ENCODE measurements at regions not wholly inside any gene's neighbourhood (a gene's known extent, or its start where the extent isn't known, plus 50 kb on each side); places are given as distances from the start of the nearest gene placed in this dataset.

DNA sequence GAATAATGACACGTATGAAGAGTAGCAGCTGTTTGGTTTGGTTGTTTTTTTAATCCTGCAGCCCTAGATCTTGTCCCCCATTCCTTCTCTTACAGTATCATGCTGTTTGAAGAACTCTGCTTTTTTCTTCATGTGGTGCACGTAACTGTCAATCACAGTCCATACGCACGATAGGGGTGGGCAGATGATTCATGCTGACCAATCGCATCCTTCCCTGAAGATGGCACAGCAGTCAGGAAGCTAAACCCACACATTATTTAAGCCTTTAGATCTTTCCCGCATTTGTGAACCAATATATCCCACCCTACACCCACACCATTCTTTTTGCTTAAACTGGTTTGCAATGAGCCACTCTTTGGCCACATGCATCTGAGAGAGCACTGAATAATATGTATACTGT is 158.9 kb upstream of the PLEKHA5 start:
- TF ChIP-seq POLR2AphosphoS2 (conservative IDR thresholded peaks at IDR 0.05; ENCODE audit: low read length) (no peak), CBX2 (IDR thresholded peaks at IDR 0.05; ENCODE audit: borderline replicate concordance, low read depth) (no peak), KDM5A (IDR thresholded peaks at IDR 0.05) (no peak), CHD2 (IDR thresholded peaks at IDR 0.05; ENCODE audit: low read length, partially characterized antibody) (no peak), RFX5 (IDR thresholded peaks at IDR 0.05) (no peak), NPAS2 (CRISPR knock-in tag; IDR thresholded peaks at IDR 0.05; ENCODE audit: borderline replicate concordance) (no peak)
- TF ChIP-seq, protein P1, sequence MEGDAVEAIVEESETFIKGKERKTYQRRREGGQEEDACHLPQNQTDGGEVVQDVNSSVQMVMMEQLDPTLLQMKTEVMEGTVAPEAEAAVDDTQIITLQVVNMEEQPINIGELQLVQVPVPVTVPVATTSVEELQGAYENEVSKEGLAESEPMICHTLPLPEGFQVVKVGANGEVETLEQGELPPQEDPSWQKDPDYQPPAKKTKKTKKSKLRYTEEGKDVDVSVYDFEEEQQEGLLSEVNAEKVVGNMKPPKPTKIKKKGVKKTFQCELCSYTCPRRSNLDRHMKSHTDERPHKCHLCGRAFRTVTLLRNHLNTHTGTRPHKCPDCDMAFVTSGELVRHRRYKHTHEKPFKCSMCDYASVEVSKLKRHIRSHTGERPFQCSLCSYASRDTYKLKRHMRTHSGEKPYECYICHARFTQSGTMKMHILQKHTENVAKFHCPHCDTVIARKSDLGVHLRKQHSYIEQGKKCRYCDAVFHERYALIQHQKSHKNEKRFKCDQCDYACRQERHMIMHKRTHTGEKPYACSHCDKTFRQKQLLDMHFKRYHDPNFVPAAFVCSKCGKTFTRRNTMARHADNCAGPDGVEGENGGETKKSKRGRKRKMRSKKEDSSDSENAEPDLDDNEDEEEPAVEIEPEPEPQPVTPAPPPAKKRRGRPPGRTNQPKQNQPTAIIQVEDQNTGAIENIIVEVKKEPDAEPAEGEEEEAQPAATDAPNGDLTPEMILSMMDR (IDR thresholded peaks at IDR 0.05) = no peak

Data from A549 (cell line).